HK-2 (cell line): ENCODE measurements at regions not wholly inside any gene's neighbourhood (a gene's known extent, or its start where the extent isn't known, plus 50 kb on each side); places are given as distances from the start of the nearest gene placed in this dataset.

Experiments used
- DNase-seq: peaks from one replicate; pipeline ENCODE4 v3.0.0-alpha.2; 2018; ENCODE audit not compliant: unreplicated experiment

DNA sequence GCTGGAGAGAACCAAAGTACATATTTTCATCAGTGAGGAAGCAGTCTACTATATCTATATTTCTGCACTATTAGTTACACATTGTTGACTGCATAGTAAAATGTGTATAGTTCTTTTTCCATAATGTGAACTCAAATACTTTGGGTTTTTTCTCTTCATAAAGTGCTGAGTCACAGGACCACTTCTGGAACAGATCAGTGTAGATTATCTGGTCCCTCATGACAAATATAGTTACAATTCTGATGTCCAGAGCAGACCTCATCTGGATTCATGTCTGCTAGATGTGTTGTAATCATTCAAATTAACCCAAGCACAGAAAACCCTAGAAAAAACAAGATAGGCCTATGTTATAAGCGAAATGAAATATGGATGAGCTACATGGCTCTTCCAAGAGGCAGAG is 171.4 kb downstream of the SUCLA2 start:
- DNase-seq, result no peak

GRCh38 chr13:47826471-47826870 is 174.6 kb downstream of the SUCLA2 start:
- DNase-seq, result no peak

- no peak for DNase-seq
Measured at GRCh38 chr13:47822036-47822435, 179.0 kb downstream of the SUCLA2 start.

GRCh38 chr13:47816831-47817230 is 184.2 kb downstream of the SUCLA2 start:
- no peak for DNase-seq

- DNase-seq, result no peak
Measured at GRCh38 chr13:47813718-47814117, 187.4 kb downstream of the SUCLA2 start.

DNA sequence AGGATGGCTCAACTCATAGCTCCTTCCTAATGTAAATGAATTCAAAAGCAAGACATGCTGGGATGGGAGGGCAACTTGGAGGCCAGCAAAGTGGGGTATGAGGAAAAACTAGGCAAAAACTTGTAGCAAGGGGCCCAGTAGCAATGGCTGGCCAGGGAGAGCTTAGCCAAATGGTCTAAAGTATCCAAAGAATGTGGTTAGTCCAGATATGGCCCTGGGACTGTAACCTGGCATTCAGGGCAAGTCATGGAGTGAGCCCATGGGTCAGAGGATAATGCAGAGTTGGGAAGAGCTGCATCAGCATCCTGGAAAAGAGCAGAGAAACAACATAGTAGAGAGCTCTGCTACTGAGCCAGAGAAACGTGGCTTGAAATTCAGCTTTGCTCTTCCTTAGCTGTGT is 191.7 kb downstream of the SUCLA2 start:
- DNase-seq, result no peak

DNA sequence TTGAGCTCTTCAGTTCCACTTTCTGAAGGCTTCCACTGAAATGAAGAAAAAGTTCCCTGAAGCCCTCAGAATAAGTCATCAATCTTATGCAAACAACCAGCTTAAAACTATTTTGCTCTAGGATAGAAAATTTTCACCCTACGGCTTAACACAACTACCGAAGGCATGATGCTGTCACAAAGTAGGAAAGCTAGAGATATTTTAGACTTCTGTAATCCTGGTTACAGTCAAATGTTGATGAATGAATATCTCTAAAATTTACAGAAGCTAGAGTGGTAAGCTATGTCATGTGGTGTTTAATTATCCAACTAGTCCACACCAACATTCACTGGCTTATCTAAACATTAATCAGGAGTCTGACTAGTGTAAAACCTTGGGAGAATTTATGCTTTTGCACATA is 197.9 kb downstream of the SUCLA2 start:
- no peak for DNase-seq

GRCh38 chr13:47801555-47801954 is 199.5 kb downstream of the SUCLA2 start:
- DNase-seq, result no peak

GRCh38 chr13:47800593-47800992 is 200.5 kb downstream of the SUCLA2 start:
- no peak for DNase-seq

GRCh38 chr13:47798906-47799305 is 202.2 kb downstream of the SUCLA2 start:
- DNase-seq, result no peak

DNA sequence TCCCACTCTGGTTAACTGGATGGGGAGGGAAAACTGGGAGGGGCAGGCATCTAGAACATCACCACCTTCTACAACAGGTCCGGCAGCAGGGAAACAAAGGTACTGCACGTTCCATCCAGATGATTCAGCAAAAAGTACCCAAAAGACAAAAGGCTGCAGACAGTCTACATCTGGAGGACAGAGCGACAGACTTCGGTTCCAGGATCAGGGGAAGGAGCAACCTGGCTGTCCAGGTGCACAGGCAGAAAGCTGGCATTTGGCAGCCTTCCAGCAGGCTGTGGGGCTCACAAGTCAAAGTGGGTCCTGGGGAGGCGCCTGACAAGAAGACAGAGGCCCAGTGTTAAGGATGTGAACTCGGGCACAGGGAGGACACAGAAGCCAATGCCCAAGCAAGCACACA is 202.9 kb downstream of the SUCLA2 start:
- DNase-seq, result no peak

- DNase-seq, result no peak
Measured at GRCh38 chr13:47796816-47797215, 204.3 kb downstream of the SUCLA2 start.

GRCh38 chr13:47794963-47795362 is 206.1 kb downstream of the SUCLA2 start:
- DNase-seq, result no peak

- no peak for DNase-seq
Measured at GRCh38 chr13:47790755-47791154, 210.3 kb downstream of the SUCLA2 start.

DNA sequence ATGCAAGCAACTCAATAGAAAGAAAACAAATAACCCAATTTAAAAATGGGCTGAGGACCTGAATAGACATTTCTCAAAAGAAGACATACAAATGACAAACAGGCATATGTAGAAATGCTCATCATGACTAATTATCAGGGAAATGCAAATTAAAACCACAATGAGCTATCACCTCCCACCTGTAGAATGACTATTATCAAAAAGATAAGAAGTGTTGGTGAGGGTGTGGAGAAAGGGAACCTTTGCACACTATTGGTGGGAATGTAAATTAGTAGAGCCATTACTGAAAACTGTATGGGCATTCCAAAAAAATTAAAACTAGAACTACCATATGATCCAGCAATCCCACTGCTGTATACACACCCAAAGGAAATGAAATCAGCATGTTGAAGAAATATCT is 212.2 kb downstream of the SUCLA2 start:
- no peak for DNase-seq

GRCh38 chr13:47774671-47774994 is 226.4 kb downstream of the SUCLA2 start:
- no peak for DNase-seq

GRCh38 chr13:47764817-47765216 is 236.3 kb downstream of the SUCLA2 start:
- DNase-seq, result no peak

GRCh38 chr13:47757466-47758080 is 243.5 kb downstream of the SUCLA2 start:
- no peak for DNase-seq

DNA sequence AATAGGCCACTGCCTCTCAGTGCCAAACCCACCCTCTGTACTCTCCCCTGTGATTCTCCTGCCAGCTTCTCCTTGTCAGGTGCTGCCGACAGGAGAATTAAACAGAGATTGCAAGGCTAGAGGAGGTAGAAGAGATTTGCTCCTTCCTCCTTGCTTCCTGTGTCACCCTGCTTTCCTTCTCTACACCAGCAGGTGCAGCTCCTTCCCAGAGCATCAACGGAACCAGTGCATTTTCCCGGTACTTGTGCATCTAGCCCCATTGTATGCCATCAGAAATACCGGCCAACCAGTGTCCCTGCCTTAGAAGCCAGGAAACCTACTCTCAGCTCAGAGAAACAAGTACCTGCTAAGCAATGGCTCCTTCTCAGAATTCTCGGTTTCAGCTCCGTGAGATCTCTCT is 253.2 kb downstream of the SUCLA2 start:
- no peak for DNase-seq

- DNase-seq, result no peak
Measured at GRCh38 chr13:47726394-47726793, 274.7 kb downstream of the SUCLA2 start.

DNA sequence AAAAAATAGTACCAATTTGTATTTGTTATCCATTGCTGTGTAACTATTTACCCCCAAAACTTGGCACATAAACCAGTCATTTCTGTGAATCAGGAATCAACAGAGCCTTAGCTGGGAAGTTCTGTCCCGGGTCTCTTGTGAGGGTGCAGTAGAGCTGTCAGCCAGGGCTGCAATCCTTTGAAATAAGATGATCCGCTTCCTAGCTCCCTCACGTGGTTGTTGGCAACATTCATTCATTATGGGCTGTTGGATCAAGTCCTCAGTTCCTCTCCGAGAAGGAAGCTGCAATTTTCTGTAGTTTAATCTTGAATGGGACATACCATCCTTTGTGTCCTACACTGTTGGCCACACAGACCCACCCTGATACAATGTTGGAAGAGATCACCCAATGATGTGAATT is 277.2 kb downstream of the SUCLA2 start:
- DNase-seq, result no peak

DNA sequence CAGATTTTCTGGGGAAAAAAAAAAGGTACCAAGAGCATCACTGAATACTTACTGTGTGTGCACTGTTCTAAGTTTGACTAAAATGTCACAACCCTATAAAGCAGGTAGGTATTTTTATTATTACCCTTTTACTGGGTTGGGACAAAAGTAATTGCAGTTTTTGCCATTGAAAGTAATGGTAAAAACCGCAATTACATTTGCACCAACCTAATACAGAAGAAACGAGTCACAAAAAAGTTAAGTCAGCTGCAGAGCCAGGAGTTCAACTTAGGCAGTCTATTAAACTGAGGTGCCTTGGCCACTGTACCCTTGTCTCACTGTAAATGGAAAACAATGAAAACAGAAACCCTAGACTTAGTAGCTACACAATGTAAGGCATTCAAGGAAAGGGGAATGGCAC is 281.9 kb downstream of the SUCLA2 start:
- DNase-seq, result no peak

- no peak for DNase-seq
Measured at GRCh38 chr13:47718556-47718955, 282.5 kb downstream of the SUCLA2 start.

- no peak for DNase-seq
Measured at GRCh38 chr13:47708386-47708785, 292.7 kb downstream of the SUCLA2 start.

DNA sequence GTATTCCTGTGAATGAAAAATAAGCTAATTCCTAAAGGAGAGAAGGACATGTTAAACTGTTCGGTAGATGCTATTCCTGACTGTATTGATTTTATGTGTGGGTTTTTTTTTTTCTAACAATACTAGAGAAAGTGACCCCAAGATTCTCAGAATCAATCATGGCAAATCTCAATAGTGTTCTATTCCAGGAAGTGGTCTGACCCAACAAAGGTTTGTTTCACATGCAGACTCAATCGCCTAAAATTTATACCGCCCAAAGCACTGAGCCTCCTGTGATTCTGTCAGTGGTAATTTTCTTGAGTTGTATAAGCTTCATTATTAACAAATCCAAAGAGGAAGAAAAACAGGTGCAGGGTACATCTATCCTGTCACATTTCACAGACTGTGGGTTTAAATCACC is 293.7 kb downstream of the SUCLA2 start:
- DNase-seq, result no peak
